Activated CD8-positive, alpha-beta T cell treated with anti-CD3 and anti-CD28 coated beads for 36 hours (primary cell): ENCODE measurements at regions not wholly inside any gene's neighbourhood (a gene's known extent, or its start where the extent isn't known, plus 50 kb on each side); places are given as distances from the start of the nearest gene placed in this dataset.

ENCODE experiments used
- ATAC-seq: fragments of 200-7000 bp; cut with Tn5 transposase; one replicate; pipeline ENCODE4 v1.10.0; 2021; ENCODE audit warnings: mild to moderate bottlenecking, moderate library complexity
- CTCF ChIA-PET: fragments of 350-600 bp; sonication (Branson Sonifier 250); formaldehyde crosslinking; loops from one replicate; lab custom pipeline; 2021; ENCODE audit warnings: antibody characterized with exemption; lab: Charles Lee
- POLR2A ChIA-PET: fragments of 350-600 bp; sonication (Branson Sonifier 250); formaldehyde crosslinking; loops from one replicate; lab custom pipeline; 2021; ENCODE audit warnings: antibody characterized with exemption; lab: Charles Lee
- DNase-seq: peaks from one replicate; pipeline ENCODE4 v3.0.0-alpha.2; 2020
- H3K27ac Mint-ChIP-seq: one replicate; pipeline ENCODE4 v1.8.0; 2021; ENCODE audit warnings: mild to moderate bottlenecking, mixed read lengths
- H3K27me3 Mint-ChIP-seq: one replicate; pipeline ENCODE4 v1.8.0; 2021; ENCODE audit warnings: mixed read lengths
- H3K36me3 Mint-ChIP-seq: one replicate; pipeline ENCODE4 v1.8.0; 2021; ENCODE audit warnings: low read depth, mixed read lengths
- H3K4me1 Mint-ChIP-seq: one replicate; pipeline ENCODE4 v1.8.0; 2021; ENCODE audit warnings: low read depth, mixed read lengths
- H3K4me3 Mint-ChIP-seq: one replicate; pipeline ENCODE4 v1.8.0; 2021; ENCODE audit warnings: mild to moderate bottlenecking, moderate library complexity, mixed read lengths
- H3K9me3 Mint-ChIP-seq: one replicate; pipeline ENCODE4 v1.8.0; 2021; ENCODE audit warnings: mixed read lengths
- CTCF ChIP-seq: fragments of 200-600 bp; IDR thresholded peaks from one replicate; pipeline ENCODE4 v1.8.0; 2022; ENCODE audit warnings: antibody characterized with exemption, mild to moderate bottlenecking
- intact Hi-C: fragments of 100-400 bp; cut with micrococcal nuclease; formaldehyde crosslinking; loops from one replicate; pipeline ENCODE4 v1.10.0; 2022

GRCh38 chr4:10316851-10317250 lies 140.4 kb downstream of the ZNF518B start:
- no peaks in the 10 kb centered on the region for H3K4me1 Mint-ChIP-seq
- ATAC-seq: no peak
- H3K27ac Mint-ChIP-seq: no peak overlapping the region
- no peaks in the 10 kb centered on the region for H3K9me3 Mint-ChIP-seq
- intact Hi-C loops: no loop called here
- no peaks in the 10 kb centered on the region for H3K27me3 Mint-ChIP-seq
- no peak overlapping the region for H3K4me3 Mint-ChIP-seq
- ChIA-PET CTCF (no interaction called here), POLR2A (no interaction called here)
- no peak for DNase-seq
- no peak for TF ChIP-seq CTCF
- no peaks in the 10 kb centered on the region for H3K36me3 Mint-ChIP-seq

GRCh38 chr4:10315638-10316037 lies 141.6 kb downstream of the ZNF518B start:
- CTCF ChIA-PET: no interaction called here

GRCh38 chr4:10312568-10312967 lies 144.7 kb downstream of the ZNF518B start:
- intact Hi-C loops: no loop called here
- CTCF ChIA-PET: no interaction called here
- Mint-ChIP-seq H3K36me3 (no peaks in the 10 kb centered on the region), H3K4me1 (no peaks in the 10 kb centered on the region), H3K9me3 (no peaks in the 10 kb centered on the region), H3K27ac (no peak overlapping the region), H3K4me3 (no peak overlapping the region), H3K27me3 (peaks cover 3% of the 10 kb centered on the region)
- ATAC-seq: no peak
- no peak for DNase-seq
- no peak for TF ChIP-seq CTCF
- POLR2A ChIA-PET: no interaction called here

More at GRCh38 chr4:10315638-10316037, 141.6 kb downstream of the ZNF518B start:
- Mint-ChIP-seq H3K36me3 (no peaks in the 10 kb centered on the region), H3K4me1 (no peaks in the 10 kb centered on the region), H3K4me3 (no peak overlapping the region), H3K9me3 (no peaks in the 10 kb centered on the region), H3K27me3 (no peaks in the 10 kb centered on the region), H3K27ac (no peak overlapping the region)
- intact Hi-C loops: no loop called here
- ATAC-seq: no peak
- POLR2A ChIA-PET: no interaction called here
- no peak for TF ChIP-seq CTCF
- DNase-seq: no peak

GRCh38 chr4:10311939-10312338 lies 145.3 kb downstream of the ZNF518B start:
- no peak for DNase-seq
- no peak overlapping the region for H3K27ac Mint-ChIP-seq
- no peak for TF ChIP-seq CTCF
- H3K9me3 Mint-ChIP-seq: no peaks in the 10 kb centered on the region
- ATAC-seq: no peak
- H3K4me3 Mint-ChIP-seq: no peak overlapping the region
- H3K27me3 Mint-ChIP-seq: peaks cover 3% of the 10 kb centered on the region
- POLR2A ChIA-PET: no interaction called here
- intact Hi-C loops: no loop called here
- no peaks in the 10 kb centered on the region for H3K4me1 Mint-ChIP-seq
- no peaks in the 10 kb centered on the region for H3K36me3 Mint-ChIP-seq
- CTCF ChIA-PET: no interaction called here

GRCh38 chr4:10305816-10306215 lies 151.4 kb downstream of the ZNF518B start:
- no peak for TF ChIP-seq CTCF
- no peak for DNase-seq
- Mint-ChIP-seq H3K4me1 (no peaks in the 10 kb centered on the region), H3K27me3 (peaks cover 3% of the 10 kb centered on the region), H3K4me3 (no peak overlapping the region), H3K36me3 (no peaks in the 10 kb centered on the region), H3K27ac (no peak overlapping the region), H3K9me3 (no peaks in the 10 kb centered on the region)
- ChIA-PET POLR2A (no interaction called here), CTCF (no interaction called here)
- ATAC-seq: no peak
- intact Hi-C loops: no loop called here
